Panc1 (cell line): ENCODE measurements at regions not wholly inside any gene's neighbourhood (a gene's known extent, or its start where the extent isn't known, plus 50 kb on each side); places are given as distances from the start of the nearest gene placed in this dataset.
"Not testable (repeated sequence)": the region's sequence is repeated elsewhere in the genome, so short reads cannot be mapped to it uniquely, and the experiment has no call there.

Experiments used
- POLR2AphosphoS5 ChIP-seq: IDR thresholded peaks from 2 replicates; pipeline ENCODE4 v1.6.1; 2012; ENCODE audit warnings: mild to moderate bottlenecking, low read depth, low read length, moderate library complexity
- SIN3A ChIP-seq: IDR thresholded peaks from 2 replicates; pipeline ENCODE4 v1.6.1; 2012; ENCODE audit warnings: low read depth, mild to moderate bottlenecking, low read length, moderate library complexity, borderline replicate concordance; ENCODE audit not compliant: insufficient read depth
- TCF7L2 ChIP-seq: IDR thresholded peaks from 2 replicates; pipeline ENCODE4 v1.6.1; 2011; ENCODE audit warnings: mild to moderate bottlenecking, low read depth, low read length, inconsistent platforms
- TF ChIP-seq, protein P1 (sequence below): fragments of 450-650 bp; IDR thresholded peaks from 2 replicates; pipeline ENCODE4 v1.5.1; 2017; ENCODE audit warnings: mild to moderate bottlenecking
- TF ChIP-seq, protein P2 (sequence below), 2 experiments: IDR thresholded peaks; 2 replicates each; pipeline ENCODE4 v1.6.1; 2011 to 2012; ENCODE audit warnings: low read depth in 2 of 2, control low read depth in 1 of 2, low read length in 1 of 2, mild to moderate bottlenecking in 1 of 2, moderate library complexity in 1 of 2; ENCODE audit not compliant: insufficient read depth in 1 of 2

DNA sequence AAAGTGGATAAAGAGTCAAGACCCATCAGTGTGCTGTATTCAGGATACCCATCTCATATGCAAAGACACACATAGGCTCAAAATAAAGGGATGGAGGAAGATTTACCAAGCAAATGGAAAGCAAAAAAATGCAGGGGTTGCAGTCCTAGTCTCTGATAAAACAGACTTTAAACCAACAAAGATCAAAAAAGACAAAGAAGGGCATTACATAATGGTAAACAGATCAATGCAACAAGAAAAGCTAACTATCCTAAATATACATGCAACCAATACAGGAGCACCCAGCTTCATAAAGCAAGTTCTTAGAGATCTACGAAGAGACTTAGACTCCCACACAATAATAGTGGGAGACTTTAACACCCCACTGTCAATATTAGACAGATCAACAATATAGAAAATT, 66.7 kb upstream of the LIPC start:
- TF ChIP-seq, protein P1, sequence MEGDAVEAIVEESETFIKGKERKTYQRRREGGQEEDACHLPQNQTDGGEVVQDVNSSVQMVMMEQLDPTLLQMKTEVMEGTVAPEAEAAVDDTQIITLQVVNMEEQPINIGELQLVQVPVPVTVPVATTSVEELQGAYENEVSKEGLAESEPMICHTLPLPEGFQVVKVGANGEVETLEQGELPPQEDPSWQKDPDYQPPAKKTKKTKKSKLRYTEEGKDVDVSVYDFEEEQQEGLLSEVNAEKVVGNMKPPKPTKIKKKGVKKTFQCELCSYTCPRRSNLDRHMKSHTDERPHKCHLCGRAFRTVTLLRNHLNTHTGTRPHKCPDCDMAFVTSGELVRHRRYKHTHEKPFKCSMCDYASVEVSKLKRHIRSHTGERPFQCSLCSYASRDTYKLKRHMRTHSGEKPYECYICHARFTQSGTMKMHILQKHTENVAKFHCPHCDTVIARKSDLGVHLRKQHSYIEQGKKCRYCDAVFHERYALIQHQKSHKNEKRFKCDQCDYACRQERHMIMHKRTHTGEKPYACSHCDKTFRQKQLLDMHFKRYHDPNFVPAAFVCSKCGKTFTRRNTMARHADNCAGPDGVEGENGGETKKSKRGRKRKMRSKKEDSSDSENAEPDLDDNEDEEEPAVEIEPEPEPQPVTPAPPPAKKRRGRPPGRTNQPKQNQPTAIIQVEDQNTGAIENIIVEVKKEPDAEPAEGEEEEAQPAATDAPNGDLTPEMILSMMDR: not testable (repeated sequence)
- TF ChIP-seq POLR2AphosphoS5, TCF7L2, SIN3A: not testable (repeated sequence)
- TF ChIP-seq, protein P2, sequence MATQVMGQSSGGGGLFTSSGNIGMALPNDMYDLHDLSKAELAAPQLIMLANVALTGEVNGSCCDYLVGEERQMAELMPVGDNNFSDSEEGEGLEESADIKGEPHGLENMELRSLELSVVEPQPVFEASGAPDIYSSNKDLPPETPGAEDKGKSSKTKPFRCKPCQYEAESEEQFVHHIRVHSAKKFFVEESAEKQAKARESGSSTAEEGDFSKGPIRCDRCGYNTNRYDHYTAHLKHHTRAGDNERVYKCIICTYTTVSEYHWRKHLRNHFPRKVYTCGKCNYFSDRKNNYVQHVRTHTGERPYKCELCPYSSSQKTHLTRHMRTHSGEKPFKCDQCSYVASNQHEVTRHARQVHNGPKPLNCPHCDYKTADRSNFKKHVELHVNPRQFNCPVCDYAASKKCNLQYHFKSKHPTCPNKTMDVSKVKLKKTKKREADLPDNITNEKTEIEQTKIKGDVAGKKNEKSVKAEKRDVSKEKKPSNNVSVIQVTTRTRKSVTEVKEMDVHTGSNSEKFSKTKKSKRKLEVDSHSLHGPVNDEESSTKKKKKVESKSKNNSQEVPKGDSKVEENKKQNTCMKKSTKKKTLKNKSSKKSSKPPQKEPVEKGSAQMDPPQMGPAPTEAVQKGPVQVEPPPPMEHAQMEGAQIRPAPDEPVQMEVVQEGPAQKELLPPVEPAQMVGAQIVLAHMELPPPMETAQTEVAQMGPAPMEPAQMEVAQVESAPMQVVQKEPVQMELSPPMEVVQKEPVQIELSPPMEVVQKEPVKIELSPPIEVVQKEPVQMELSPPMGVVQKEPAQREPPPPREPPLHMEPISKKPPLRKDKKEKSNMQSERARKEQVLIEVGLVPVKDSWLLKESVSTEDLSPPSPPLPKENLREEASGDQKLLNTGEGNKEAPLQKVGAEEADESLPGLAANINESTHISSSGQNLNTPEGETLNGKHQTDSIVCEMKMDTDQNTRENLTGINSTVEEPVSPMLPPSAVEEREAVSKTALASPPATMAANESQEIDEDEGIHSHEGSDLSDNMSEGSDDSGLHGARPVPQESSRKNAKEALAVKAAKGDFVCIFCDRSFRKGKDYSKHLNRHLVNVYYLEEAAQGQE (IDR thresholded peaks at IDR 0.05; ENCODE audit: insufficient read depth in 1 of 2, low read depth in 2 of 2, low read length in 1 of 2): not testable (repeated sequence)
